Testis (tissue), 2 donors: ENCODE measurements at regions not wholly inside any gene's neighbourhood (a gene's known extent, or its start where the extent isn't known, plus 50 kb on each side); places are given as distances from the start of the nearest gene placed in this dataset.

Source experiments
- CTCF ChIP-seq, 3 experiments: fragments of 450-650 bp in 2 of 3; fragments of 200-600 bp in 1 of 3; sonication (generic) in 1 of 3; IDR thresholded peaks; one replicate each; pipeline ENCODE4 v1.5.1; 2016 to 2019; ENCODE audit warnings: antibody characterized with exemption in 3 of 3, mild to moderate bottlenecking in 2 of 3, moderate library complexity in 1 of 3
- POLR2A ChIP-seq: fragments of 450-650 bp; IDR thresholded peaks from one replicate; pipeline ENCODE4 v1.6.1; 2017; ENCODE audit warnings: antibody characterized with exemption, mild to moderate bottlenecking, moderate library complexity

DNA sequence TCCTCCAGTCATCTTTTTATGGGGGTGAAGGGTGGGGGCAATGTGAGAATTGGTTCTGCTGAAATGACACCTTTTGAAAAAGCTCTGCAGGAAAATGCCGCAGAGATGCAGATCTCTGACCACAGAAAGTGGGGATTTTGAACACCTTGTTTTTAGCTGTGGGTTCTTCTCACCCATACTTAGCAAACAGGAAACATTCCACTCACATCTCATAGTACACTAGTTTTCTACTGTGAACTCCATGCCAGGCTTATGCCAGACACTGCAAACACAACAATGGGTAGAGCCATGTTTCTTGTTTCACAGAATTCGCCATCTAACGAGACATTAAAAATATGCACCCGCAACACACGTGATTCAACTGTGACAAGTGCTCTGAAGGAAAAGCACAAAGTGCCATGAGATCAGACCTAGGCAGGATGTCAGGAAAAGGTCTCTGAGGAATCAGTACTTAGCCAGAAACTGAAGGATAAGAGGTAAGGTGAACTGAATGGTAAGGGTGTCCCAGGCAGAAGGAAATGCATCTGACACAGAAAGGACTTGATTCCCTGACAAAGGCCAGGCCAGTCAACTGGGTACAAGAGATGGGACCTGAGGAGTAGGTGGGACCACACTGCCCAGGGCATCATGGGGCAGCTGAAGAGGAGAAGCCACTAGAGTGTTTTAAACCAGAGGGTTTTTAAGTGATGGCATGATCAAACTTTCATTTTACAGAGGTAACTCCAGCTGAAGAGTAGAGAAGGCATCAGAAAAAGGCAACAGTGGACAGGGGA is 83.8 kb upstream of the JAK1 start:
- TF ChIP-seq CTCF (IDR thresholded peaks at IDR 0.05) (no peak), POLR2A (no peak)
